Renal cortex interstitium (tissue), 11 donors: ENCODE measurements at regions not wholly inside any gene's neighbourhood (a gene's known extent, or its start where the extent isn't known, plus 50 kb on each side); places are given as distances from the start of the nearest gene placed in this dataset.

ENCODE experiments used
- DNase-seq, 11 donors: peaks; one replicate each; pipeline ENCODE4 v3.0.0-alpha.2; 2013; ENCODE audit warnings: low read depth in 9 of 11, low spot score in 4 of 11; ENCODE audit errors: extremely low read depth in 1 of 11

GRCh38 chr2:59884166-59884565, 669.3 kb downstream of the BCL11A start:
- no peak for DNase-seq

- no peak for DNase-seq
These were observed 670.6 kb downstream of the BCL11A start for GRCh38 chr2:59882822-59883221.

DNA sequence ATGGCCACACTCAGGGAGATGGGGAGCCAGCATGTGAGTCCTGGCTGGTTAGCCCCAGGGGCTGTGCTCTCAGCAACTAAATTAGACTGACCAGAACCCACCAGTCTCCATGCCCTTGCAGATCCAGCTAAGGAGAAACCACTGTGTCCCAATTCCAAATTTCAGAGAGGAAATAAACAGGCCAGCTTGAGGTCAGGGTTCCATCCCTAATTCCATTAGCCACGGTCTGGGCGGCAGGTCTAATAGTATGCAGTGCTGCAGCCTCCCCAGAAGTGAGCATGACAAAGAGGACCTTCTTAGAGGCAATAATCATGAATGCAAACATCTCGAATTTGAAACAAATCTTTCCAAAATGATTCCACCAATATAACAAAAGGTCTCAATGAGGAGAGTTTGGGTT, 671.2 kb downstream of the BCL11A start:
- no peak for DNase-seq

DNA sequence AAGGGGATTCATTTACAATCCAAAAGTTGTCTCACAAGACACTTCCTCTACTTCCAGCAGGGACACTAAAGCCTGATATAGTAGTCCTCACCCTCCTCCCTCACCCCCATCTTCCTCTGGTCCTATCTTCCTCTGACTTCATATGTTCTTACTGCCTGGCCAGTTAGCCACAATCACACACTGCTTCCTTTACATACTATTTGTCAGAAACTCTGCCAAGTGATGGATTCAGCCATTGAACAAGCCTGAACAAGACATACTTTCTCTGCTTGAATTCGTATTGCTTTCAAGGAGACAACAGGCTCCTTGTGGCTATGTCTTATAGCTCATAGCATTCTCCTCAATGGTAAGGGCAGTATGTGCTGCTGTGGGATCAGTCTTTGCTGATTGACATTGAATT, 672.2 kb downstream of the BCL11A start:
- no peak for DNase-seq

GRCh38 chr2:59879700-59880131, 673.7 kb downstream of the BCL11A start:
- DNase-seq = no peak

DNA sequence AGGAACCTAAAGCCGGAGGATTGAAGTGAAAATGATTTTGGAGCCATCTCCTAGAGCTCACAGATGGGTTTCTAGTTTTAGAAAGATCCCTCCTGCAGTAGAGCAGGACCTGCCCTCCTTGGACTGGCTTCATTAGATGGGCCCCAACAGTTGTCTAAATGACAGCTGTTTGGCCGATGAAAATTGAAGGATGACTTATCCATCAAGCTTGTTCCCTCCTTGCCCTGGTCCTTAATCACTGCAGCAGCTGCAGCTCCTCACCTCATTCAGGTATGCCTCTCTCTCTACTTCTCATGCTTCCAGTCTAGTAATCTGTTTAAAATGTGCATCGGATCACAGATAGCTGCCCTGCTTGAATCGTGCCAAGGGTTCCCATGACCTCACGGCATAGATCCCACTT, 677.6 kb downstream of the BCL11A start:
- DNase-seq = no peak

GRCh38 chr2:59874971-59875755, 678.3 kb downstream of the BCL11A start:
- no peak for DNase-seq

DNA sequence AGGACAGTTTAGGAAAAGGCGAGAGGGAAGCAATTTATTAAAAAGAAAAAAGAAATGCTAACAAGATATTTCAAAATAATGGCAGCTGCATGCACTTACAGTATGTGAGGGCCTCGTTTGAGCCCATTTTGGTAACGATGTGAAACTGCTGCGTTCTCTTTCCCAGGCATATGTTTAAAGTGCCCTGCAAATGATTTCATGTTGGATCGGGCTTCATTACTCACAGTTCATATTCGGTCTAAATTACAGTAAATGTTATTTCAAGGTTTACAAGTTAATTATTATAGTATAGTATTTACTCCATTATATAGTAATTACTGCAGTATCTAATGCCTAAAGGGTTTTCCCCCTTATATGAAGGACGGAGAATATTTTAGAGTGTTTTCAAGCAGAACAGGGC, 679.1 kb downstream of the BCL11A start:
- DNase-seq = no peak

DNA sequence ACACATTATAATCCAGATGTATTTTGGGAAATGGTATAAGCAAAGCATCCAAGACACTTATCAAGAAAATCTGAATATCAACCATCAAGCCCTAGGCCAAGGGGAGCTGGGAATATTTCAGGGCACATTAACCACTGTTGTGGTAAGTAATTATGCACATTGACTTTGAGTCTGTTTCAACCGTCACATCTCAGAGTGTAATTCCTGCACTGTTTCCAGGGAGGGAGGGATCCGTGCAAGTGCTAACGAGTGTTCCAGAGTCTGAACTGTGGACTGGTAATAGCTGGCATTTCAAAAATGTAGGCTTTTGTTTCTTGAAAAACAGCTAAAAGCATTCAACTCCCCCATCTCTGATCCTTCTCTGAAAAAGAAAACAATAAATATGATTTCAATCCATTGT, 681.6 kb downstream of the BCL11A start:
- DNase-seq = no peak

DNA sequence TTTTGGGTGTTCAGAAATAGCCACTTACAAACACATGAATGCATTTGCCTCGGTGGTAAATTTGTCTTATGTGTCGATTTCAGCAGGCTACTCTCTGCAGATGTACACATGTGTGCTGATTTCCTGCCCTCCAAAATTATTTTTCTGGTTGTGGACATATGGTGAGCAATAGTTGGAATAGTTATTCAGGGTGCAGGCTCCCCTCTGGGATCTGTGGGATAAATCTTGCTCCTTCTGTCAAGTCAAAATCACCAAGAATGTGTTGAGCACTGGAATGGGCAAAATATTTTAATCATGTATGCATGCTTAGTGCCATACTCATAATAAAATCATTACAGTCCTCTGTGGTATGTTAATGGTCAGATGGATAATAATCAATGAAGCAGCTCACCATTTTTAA, 684.5 kb downstream of the BCL11A start:
- no peak for DNase-seq

- no peak for DNase-seq
These were observed 687.0 kb downstream of the BCL11A start for GRCh38 chr2:59866436-59866835.

DNA sequence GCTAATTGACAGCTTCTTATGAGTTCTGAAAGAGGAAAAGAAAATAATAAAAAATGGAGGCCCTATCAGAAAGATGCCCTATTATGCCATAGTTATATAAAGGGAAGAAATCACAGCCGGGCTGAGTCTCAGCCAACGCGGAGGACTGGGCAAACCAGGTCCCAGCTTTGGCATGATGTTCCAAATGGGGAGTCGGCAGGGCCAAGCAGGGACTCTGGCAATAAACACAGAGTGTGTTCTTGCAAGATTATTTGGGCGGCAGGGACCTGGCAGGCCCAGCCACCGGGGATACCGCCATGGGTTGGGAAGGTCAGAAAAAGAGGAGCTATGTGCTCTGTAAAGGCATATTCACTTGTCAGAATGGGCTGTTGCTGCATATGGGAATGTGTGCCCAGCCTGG, 694.9 kb downstream of the BCL11A start:
- no peak for DNase-seq

- no peak for DNase-seq
These were observed 696.3 kb downstream of the BCL11A start for GRCh38 chr2:59857109-59857508.

DNA sequence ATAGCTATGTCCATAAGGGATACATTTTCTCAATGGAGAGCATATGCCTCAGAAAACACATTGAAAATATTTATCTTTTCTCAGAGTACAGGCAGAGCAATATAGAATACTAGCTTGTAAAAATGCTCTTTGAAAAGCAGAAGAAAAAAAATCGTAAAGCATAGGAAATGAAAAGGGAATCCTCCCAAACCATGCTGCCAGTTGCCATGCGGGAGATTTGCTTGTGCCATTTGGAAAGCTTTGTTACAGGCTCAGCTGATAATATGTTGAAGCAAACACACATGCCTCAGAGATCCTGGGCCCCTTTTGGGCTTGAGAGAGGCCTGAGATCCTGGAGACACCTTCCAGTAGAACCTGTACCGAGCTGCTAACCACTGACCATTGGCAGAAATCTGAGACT, 697.1 kb downstream of the BCL11A start:
- no peak for DNase-seq

GRCh38 chr2:59853032-59853431, 700.4 kb downstream of the BCL11A start:
- no peak for DNase-seq

DNA sequence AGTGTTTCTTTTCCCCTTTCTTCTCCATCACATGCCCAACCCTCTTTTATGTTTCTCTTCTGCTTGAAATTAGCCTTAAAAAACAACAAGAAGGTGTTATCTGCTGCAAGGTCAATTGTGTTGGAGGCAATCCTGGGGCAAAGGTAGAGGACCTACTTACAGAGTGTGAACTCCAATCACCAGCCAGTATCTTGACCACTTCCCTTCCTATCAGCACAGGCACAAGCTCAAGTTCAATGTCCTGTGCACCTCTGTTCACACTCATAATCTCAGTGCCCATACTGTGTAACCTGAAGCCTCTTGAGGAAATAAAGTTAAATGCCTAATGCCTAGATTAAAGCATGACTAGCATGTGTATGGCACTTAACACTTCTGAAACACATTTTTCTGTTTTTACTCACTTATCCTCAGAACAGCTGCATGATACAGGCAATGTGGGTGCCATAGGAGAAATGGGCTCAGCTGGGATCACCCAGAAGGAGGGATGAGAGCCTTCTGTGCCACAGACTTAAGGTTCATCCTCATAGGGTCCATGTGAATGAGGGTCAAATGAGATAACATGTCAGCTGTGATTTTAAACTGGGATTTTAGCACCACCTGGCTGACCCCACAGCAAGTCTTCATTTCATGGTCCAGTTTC, 701.5 kb downstream of the BCL11A start:
- DNase-seq = no peak

DNA sequence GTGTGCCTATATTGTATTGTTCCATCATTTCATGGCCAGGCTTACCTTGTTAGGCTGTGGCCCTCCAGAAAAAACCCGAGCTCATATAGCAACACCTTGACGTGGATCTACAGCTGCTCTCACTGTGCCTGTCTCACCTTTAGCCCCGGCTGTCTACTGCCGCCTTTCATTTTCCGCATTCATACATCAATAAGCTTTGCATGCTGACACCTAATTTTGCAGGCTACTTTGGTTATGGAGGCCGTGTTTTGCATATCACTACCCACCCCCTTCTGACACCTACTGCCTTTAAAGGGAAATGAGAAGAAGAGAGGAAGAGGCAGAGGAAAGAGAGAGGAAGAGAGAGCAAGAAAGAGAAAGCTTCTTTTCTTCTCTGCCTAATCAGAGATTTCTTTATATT, 702.9 kb downstream of the BCL11A start:
- DNase-seq = no peak

DNA sequence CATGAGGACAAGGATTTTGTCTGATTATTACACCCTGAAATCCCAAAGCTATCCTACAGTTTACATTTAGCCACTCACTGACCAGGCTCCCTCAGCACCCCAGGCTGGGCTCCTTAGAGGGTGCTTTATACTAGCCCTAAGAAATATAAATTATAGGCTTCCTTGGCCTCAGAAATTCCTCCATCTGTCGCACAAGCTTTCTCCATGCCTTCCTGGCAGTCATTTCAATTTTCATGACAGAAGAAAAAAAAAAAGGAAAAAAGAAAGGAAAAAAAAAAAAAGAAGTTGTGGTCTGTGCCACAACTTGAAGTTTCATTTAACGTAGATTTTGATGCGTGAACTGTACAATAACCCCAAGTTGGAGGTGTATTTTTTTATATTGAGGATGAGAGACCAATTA, 719.5 kb downstream of the BCL11A start:
- DNase-seq = no peak

- DNase-seq = no peak
These were observed 722.9 kb downstream of the BCL11A start for GRCh38 chr2:59830601-59831000.

DNA sequence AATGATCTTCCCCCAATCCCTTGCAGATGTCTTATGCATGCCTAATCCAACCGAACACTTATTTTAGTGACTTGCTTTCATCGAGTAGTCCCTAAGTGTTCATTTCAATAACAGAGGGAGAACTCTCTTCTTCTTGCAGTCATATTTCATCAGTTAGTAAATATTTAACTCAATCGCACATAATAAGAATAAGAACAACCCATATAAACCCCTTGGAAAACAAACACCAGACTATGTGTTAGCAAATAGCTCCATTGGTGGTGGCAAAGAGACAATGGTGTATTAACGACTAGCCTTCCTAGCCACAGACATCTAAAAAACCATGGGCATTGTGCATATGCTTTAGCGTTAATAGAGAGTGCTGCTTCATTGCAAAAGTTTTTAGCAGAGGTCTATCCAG, 725.8 kb downstream of the BCL11A start:
- no peak for DNase-seq

DNA sequence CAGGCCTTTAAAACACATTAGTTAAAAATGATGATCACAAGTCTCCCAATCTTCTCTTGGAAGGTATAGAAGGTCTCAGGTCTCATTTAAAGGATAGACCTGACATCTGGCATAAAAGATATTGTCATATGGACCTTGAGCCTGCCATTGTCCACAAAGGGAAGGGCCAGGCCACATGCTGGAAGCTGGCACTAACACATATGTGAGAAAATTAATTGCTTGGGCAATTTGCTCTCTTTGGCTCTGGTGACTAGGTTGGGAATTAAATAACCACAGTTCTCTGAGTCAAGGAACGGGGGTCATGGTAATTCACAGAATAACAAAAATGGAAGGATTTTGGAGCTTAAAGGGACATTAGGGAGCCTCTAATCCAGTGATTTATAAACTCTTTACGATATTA, 727.3 kb downstream of the BCL11A start:
- no peak for DNase-seq
